Neural crest cell (in vitro differentiated cells): ENCODE measurements at regions not wholly inside any gene's neighbourhood (a gene's known extent, or its start where the extent isn't known, plus 50 kb on each side); places are given as distances from the start of the nearest gene placed in this dataset.

ENCODE experiments used
- DNase-seq: peaks from one replicate; pipeline ENCODE4 v3.0.0; 2021; ENCODE audit warnings: low read depth, mixed read lengths, low spot score
- H3K27ac Mint-ChIP-seq: one replicate; pipeline ENCODE4 v1.8.0; 2021; ENCODE audit warnings: mild to moderate bottlenecking, mixed read lengths; ENCODE audit not compliant: unreplicated experiment
- H3K27me3 Mint-ChIP-seq: 2 replicates; pipeline ENCODE4 v1.8.0; 2021; ENCODE audit warnings: low read depth, mild to moderate bottlenecking, mixed read lengths
- H3K36me3 Mint-ChIP-seq: 2 replicates; pipeline ENCODE4 v1.8.0; 2021; ENCODE audit warnings: low read depth, mild to moderate bottlenecking, mixed read lengths
- H3K4me1 Mint-ChIP-seq: 2 replicates; pipeline ENCODE4 v1.8.0; 2021; ENCODE audit warnings: mixed read lengths
- H3K4me3 Mint-ChIP-seq: one replicate; pipeline ENCODE4 v1.8.0; 2021; ENCODE audit warnings: mild to moderate bottlenecking, mixed read lengths
- H3K9me3 Mint-ChIP-seq: 2 replicates; pipeline ENCODE4 v1.8.0; 2021; ENCODE audit warnings: mixed read lengths
- TF ChIP-seq, protein P1 (sequence below): fragments of 200-600 bp; sonication (generic); conservative IDR thresholded peaks from 2 replicates; pipeline ENCODE4 v1.5.0; 2021; ENCODE audit warnings: antibody characterized with exemption, mild to moderate bottlenecking

DNA sequence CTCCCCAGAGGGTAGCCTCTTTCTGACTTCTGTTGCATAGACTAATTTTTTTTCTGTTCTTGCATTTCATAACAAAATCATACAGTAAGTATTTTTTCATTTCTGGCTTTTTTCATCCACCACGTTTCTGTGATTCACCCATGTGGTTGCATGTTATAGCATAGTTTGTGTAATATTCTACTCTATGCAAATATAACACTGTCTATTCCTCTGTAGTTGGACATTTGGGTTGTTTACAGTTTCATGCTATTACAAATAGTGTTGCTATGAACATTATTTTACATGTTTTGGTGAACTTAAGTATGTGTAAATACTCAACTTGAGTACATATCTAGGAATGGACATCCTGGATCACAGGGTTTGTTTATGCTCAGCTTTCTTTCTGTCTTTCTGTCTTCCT, 187.2 kb upstream of the KCNG1 start:
- TF ChIP-seq, protein P1, sequence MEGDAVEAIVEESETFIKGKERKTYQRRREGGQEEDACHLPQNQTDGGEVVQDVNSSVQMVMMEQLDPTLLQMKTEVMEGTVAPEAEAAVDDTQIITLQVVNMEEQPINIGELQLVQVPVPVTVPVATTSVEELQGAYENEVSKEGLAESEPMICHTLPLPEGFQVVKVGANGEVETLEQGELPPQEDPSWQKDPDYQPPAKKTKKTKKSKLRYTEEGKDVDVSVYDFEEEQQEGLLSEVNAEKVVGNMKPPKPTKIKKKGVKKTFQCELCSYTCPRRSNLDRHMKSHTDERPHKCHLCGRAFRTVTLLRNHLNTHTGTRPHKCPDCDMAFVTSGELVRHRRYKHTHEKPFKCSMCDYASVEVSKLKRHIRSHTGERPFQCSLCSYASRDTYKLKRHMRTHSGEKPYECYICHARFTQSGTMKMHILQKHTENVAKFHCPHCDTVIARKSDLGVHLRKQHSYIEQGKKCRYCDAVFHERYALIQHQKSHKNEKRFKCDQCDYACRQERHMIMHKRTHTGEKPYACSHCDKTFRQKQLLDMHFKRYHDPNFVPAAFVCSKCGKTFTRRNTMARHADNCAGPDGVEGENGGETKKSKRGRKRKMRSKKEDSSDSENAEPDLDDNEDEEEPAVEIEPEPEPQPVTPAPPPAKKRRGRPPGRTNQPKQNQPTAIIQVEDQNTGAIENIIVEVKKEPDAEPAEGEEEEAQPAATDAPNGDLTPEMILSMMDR: no peak
- Mint-ChIP-seq H3K36me3 (peaks cover 3% of the 10 kb centered on the region), H3K27me3 (peaks cover 10% of the 10 kb centered on the region), H3K4me1 (no peaks in the 10 kb centered on the region), H3K4me3 (no peak overlapping the region), H3K9me3 (peaks cover 3% of the 10 kb centered on the region), H3K27ac (no peak overlapping the region)
- no peak for DNase-seq

DNA sequence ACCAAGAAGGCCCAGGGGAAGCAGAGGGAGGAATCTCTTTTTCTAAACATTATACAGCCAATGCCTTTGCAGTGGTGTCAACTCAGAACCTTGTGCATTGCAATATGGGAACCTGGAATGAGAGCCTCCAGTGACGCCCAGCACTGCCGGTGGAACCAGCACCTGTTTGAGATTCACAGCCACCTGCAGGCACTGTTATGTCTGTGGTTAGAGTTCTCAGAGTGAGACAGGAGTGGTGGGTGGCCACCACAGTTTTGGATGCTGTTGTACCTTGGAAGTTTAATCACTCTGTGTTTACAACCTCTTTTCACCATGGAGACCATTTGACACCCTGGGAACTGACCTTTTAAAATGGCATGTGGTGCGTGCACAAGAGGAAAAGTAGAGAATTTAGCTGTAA, 185.3 kb upstream of the KCNG1 start:
- no peak overlapping the region for H3K4me3 Mint-ChIP-seq
- no peaks in the 10 kb centered on the region for H3K4me1 Mint-ChIP-seq
- H3K36me3 Mint-ChIP-seq: no peaks in the 10 kb centered on the region
- H3K9me3 Mint-ChIP-seq: no peaks in the 10 kb centered on the region
- TF ChIP-seq, protein P1: no peak
- DNase-seq: no peak
- no peak overlapping the region for H3K27ac Mint-ChIP-seq
- H3K27me3 Mint-ChIP-seq: peaks cover 14% of the 10 kb centered on the region

- Mint-ChIP-seq H3K4me1 (no peaks in the 10 kb centered on the region), H3K4me3 (no peak overlapping the region), H3K36me3 (no peaks in the 10 kb centered on the region), H3K9me3 (no peaks in the 10 kb centered on the region), H3K27me3 (peaks cover 10% of the 10 kb centered on the region), H3K27ac (no peak overlapping the region)
- TF ChIP-seq, protein P1: no peak
- no peak for DNase-seq
These were observed 183.2 kb upstream of the KCNG1 start for GRCh38 chr20:51206032-51206662.

GRCh38 chr20:51204794-51205193, 181.9 kb upstream of the KCNG1 start:
- TF ChIP-seq, protein P1: no peak
- H3K4me1 Mint-ChIP-seq: no peaks in the 10 kb centered on the region
- H3K4me3 Mint-ChIP-seq: no peak overlapping the region
- no peaks in the 10 kb centered on the region for H3K9me3 Mint-ChIP-seq
- H3K36me3 Mint-ChIP-seq: no peaks in the 10 kb centered on the region
- DNase-seq: no peak
- no peak overlapping the region for H3K27ac Mint-ChIP-seq
- peaks cover 8% of the 10 kb centered on the region for H3K27me3 Mint-ChIP-seq

GRCh38 chr20:51204051-51204715, 181.3 kb upstream of the KCNG1 start:
- no peak for DNase-seq
- H3K27me3 Mint-ChIP-seq: peaks cover 8% of the 10 kb centered on the region
- H3K4me1 Mint-ChIP-seq: no peaks in the 10 kb centered on the region
- no peaks in the 10 kb centered on the region for H3K36me3 Mint-ChIP-seq
- H3K4me3 Mint-ChIP-seq: no peak overlapping the region
- TF ChIP-seq, protein P1: no peak
- H3K27ac Mint-ChIP-seq: no peak overlapping the region
- no peaks in the 10 kb centered on the region for H3K9me3 Mint-ChIP-seq
